ENCODE measurements at regions not wholly inside any gene's neighbourhood (a gene's known extent, or its start where the extent isn't known, plus 50 kb on each side); places are given as distances from the start of the nearest gene placed in this dataset.
A peak's percentile ranks its signal among the peaks of the same experiment; 100 is the strongest.

GRCh38 chr2:6499691-6500090 lies 366.0 kb downstream of the CMPK2 start:
- Histone ChIP-seq H3K9me3 (ENCODE audit: low read depth) (no peaks in the 10 kb centered on the region), H3K36me3 (replicated peaks; ENCODE audit: insufficient read depth, low read depth) (no peaks in the 10 kb centered on the region), H3K4me3 (no peak overlapping the region), H3K9me2 (replicated peaks; ENCODE audit: insufficient read depth) (no peaks in the 10 kb centered on the region), H2AFZ (no peak overlapping the region), H3K4me1 (ENCODE audit: insufficient read depth) (no peaks in the 10 kb centered on the region), H3K27ac (no peak overlapping the region), H3K79me2 (no peaks in the 10 kb centered on the region), H3K27me3 (no peaks in the 10 kb centered on the region), H4K20me1 (ENCODE audit: insufficient read depth, poor library complexity, severe bottlenecking) (no peaks in the 10 kb centered on the region), H3K4me2 (no peak overlapping the region)
- 74% methylated on average over 2 of the region's 2 CpGs for WGBS (ENCODE audit: low lambda C conversion rate, missing lambda C conversion rate)
- no peak for DNase-seq (ENCODE audit: low spot score)
- TF ChIP-seq CTCF (IDR thresholded peaks at IDR 0.05; ENCODE audit: poor library complexity): no peak
- no peak for TF ChIP-seq EZH2phosphoT487 (IDR thresholded peaks at IDR 0.05; ENCODE audit: low read depth, severe bottlenecking, unreplicated experiment)
- no peak for TF ChIP-seq EZH2 (IDR thresholded peaks at IDR 0.05; ENCODE audit: borderline replicate concordance)

- H3K9me2 ChIP-seq (replicated peaks; ENCODE audit: insufficient read depth): no peaks in the 10 kb centered on the region
- peak overlapping the region; percentile 19 for H3K27ac ChIP-seq
- no peaks in the 10 kb centered on the region for H3K9me3 ChIP-seq (ENCODE audit: low read depth)
- whole genome bisulfite sequencing (ENCODE audit: low lambda C conversion rate, missing lambda C conversion rate): 42% methylated on average over 6 of the region's 6 CpGs
- H3K4me1 ChIP-seq (ENCODE audit: insufficient read depth): peaks cover 8% of the 10 kb centered on the region
- peak; percentile 27 for DNase-seq (ENCODE audit: low spot score)
- TF ChIP-seq EZH2phosphoT487 (IDR thresholded peaks at IDR 0.05; ENCODE audit: low read depth, severe bottlenecking, unreplicated experiment) (no peak), EZH2 (IDR thresholded peaks at IDR 0.05; ENCODE audit: borderline replicate concordance) (no peak), CTCF (IDR thresholded peaks at IDR 0.05; ENCODE audit: poor library complexity) (no peak)
- H2AFZ ChIP-seq: peak overlapping the region; percentile 4
- H3K79me2 ChIP-seq: no peaks in the 10 kb centered on the region
- no peak overlapping the region for H3K4me3 ChIP-seq
- H3K4me2 ChIP-seq: no peak overlapping the region
- no peaks in the 10 kb centered on the region for H4K20me1 ChIP-seq (ENCODE audit: insufficient read depth, poor library complexity, severe bottlenecking)
- no peaks in the 10 kb centered on the region for H3K36me3 ChIP-seq (replicated peaks; ENCODE audit: insufficient read depth, low read depth)
- H3K27me3 ChIP-seq: no peaks in the 10 kb centered on the region
These were observed 359.3 kb downstream of the CMPK2 start for GRCh38 chr2:6506361-6506794.

GRCh38 chr2:6506859-6507258 lies 358.8 kb downstream of the CMPK2 start:
- peaks cover 8% of the 10 kb centered on the region for H3K4me1 ChIP-seq (ENCODE audit: insufficient read depth)
- H2AFZ ChIP-seq: peak overlapping the region; percentile 4
- no peaks in the 10 kb centered on the region for H3K27me3 ChIP-seq
- no peaks in the 10 kb centered on the region for H4K20me1 ChIP-seq (ENCODE audit: insufficient read depth, poor library complexity, severe bottlenecking)
- no peak for DNase-seq (ENCODE audit: low spot score)
- H3K27ac ChIP-seq: peak overlapping the region; percentile 19
- WGBS (ENCODE audit: low lambda C conversion rate, missing lambda C conversion rate): 78% methylated on average over 6 of the region's 6 CpGs
- no peaks in the 10 kb centered on the region for H3K36me3 ChIP-seq (replicated peaks; ENCODE audit: insufficient read depth, low read depth)
- no peaks in the 10 kb centered on the region for H3K9me2 ChIP-seq (replicated peaks; ENCODE audit: insufficient read depth)
- H3K4me3 ChIP-seq: no peak overlapping the region
- no peak for TF ChIP-seq EZH2 (IDR thresholded peaks at IDR 0.05; ENCODE audit: borderline replicate concordance)
- TF ChIP-seq EZH2phosphoT487 (IDR thresholded peaks at IDR 0.05; ENCODE audit: low read depth, severe bottlenecking, unreplicated experiment): no peak
- TF ChIP-seq CTCF (IDR thresholded peaks at IDR 0.05; ENCODE audit: poor library complexity): no peak
- H3K79me2 ChIP-seq: no peaks in the 10 kb centered on the region
- no peaks in the 10 kb centered on the region for H3K9me3 ChIP-seq (ENCODE audit: low read depth)
- no peak overlapping the region for H3K4me2 ChIP-seq

GRCh38 chr2:6510532-6510931 lies 355.2 kb downstream of the CMPK2 start:
- Histone ChIP-seq H3K27me3 (no peaks in the 10 kb centered on the region), H3K36me3 (replicated peaks; ENCODE audit: insufficient read depth, low read depth) (no peaks in the 10 kb centered on the region), H3K4me1 (ENCODE audit: insufficient read depth) (peaks cover 8% of the 10 kb centered on the region), H3K9me3 (ENCODE audit: low read depth) (no peaks in the 10 kb centered on the region), H3K79me2 (no peaks in the 10 kb centered on the region), H3K9me2 (replicated peaks; ENCODE audit: insufficient read depth) (no peaks in the 10 kb centered on the region), H3K4me2 (no peak overlapping the region), H2AFZ (no peak overlapping the region), H3K4me3 (no peak overlapping the region), H3K27ac (no peak overlapping the region), H4K20me1 (ENCODE audit: insufficient read depth, poor library complexity, severe bottlenecking) (no peaks in the 10 kb centered on the region)
- 52% methylated on average over 1 of the region's 1 CpG for WGBS (ENCODE audit: low lambda C conversion rate, missing lambda C conversion rate)
- no peak for TF ChIP-seq EZH2 (IDR thresholded peaks at IDR 0.05; ENCODE audit: borderline replicate concordance)
- TF ChIP-seq CTCF (IDR thresholded peaks at IDR 0.05; ENCODE audit: poor library complexity): no peak
- no peak for TF ChIP-seq EZH2phosphoT487 (IDR thresholded peaks at IDR 0.05; ENCODE audit: low read depth, severe bottlenecking, unreplicated experiment)
- DNase-seq (ENCODE audit: low spot score): no peak

All from hepatocyte (in vitro differentiated cells).